Mesothelial cell of epicardium (in vitro differentiated cells): ENCODE measurements at regions not wholly inside any gene's neighbourhood (a gene's known extent, or its start where the extent isn't known, plus 50 kb on each side); places are given as distances from the start of the nearest gene placed in this dataset.

Source experiments
- DNase-seq, 2 experiments: peaks; one replicate each; pipeline ENCODE4 v3.0.0; 2021; ENCODE audit warnings: low spot score in 2 of 2; ENCODE audit not compliant: unreplicated experiment in 2 of 2
- H3K27ac Mint-ChIP-seq: 2 replicates; pipeline ENCODE4 v1.8.0; 2021; ENCODE audit warnings: mixed read lengths
- H3K27me3 Mint-ChIP-seq: 2 replicates; pipeline ENCODE4 v1.8.0; 2021; ENCODE audit warnings: low read depth, mixed read lengths
- H3K36me3 Mint-ChIP-seq: 2 replicates; pipeline ENCODE4 v1.8.0; 2021; ENCODE audit warnings: mixed read lengths
- H3K4me1 Mint-ChIP-seq: 2 replicates; pipeline ENCODE4 v1.8.0; 2021; ENCODE audit warnings: mixed read lengths
- H3K4me3 Mint-ChIP-seq: 2 replicates; pipeline ENCODE4 v1.8.0; 2021; ENCODE audit warnings: mild to moderate bottlenecking, moderate library complexity, mixed read lengths
- H3K9me3 Mint-ChIP-seq: 2 replicates; pipeline ENCODE4 v1.8.0; 2021; ENCODE audit warnings: mixed read lengths
- CTCF ChIP-seq: fragments of 200-600 bp; sonication (generic); IDR thresholded peaks from one replicate; pipeline ENCODE4 v1.5.0; 2021; ENCODE audit warnings: antibody characterized with exemption; ENCODE audit not compliant: unreplicated experiment

GRCh38 chr5:68911840-68912690 is 181.7 kb upstream of the SLC30A5 start:
- DNase-seq, result no peak
- Mint-ChIP-seq H3K27ac (no peak overlapping the region), H3K4me3 (no peak overlapping the region), H3K9me3 (no peaks in the 10 kb centered on the region), H3K36me3 (no peaks in the 10 kb centered on the region), H3K4me1 (no peaks in the 10 kb centered on the region), H3K27me3 (no peaks in the 10 kb centered on the region)
- no peak for TF ChIP-seq CTCF

- Mint-ChIP-seq H3K4me3 (no peak overlapping the region), H3K27me3 (no peaks in the 10 kb centered on the region), H3K36me3 (no peaks in the 10 kb centered on the region), H3K27ac (no peak overlapping the region), H3K9me3 (peaks cover 14% of the 10 kb centered on the region), H3K4me1 (no peaks in the 10 kb centered on the region)
- no peak for TF ChIP-seq CTCF
- DNase-seq, result no peak
Observed at GRCh38 chr5:68915079-68915478, 178.7 kb upstream of the SLC30A5 start.

GRCh38 chr5:68918306-68918705 is 175.5 kb upstream of the SLC30A5 start:
- Mint-ChIP-seq H3K4me1 (no peaks in the 10 kb centered on the region), H3K4me3 (no peak overlapping the region), H3K36me3 (no peaks in the 10 kb centered on the region), H3K27ac (no peak overlapping the region), H3K9me3 (peaks cover 14% of the 10 kb centered on the region), H3K27me3 (no peaks in the 10 kb centered on the region)
- no peak for DNase-seq
- TF ChIP-seq CTCF, result no peak

GRCh38 chr5:68919988-68920490 is 173.8 kb upstream of the SLC30A5 start:
- Mint-ChIP-seq H3K27ac (no peak overlapping the region), H3K9me3 (peaks cover 14% of the 10 kb centered on the region), H3K4me3 (no peak overlapping the region), H3K36me3 (no peaks in the 10 kb centered on the region), H3K27me3 (no peaks in the 10 kb centered on the region), H3K4me1 (peaks cover 7% of the 10 kb centered on the region)
- no peak for TF ChIP-seq CTCF
- no peak for DNase-seq

GRCh38 chr5:68920888-68921287 is 172.9 kb upstream of the SLC30A5 start:
- no peak overlapping the region for H3K4me3 Mint-ChIP-seq
- peaks cover 14% of the 10 kb centered on the region for H3K9me3 Mint-ChIP-seq
- H3K4me1 Mint-ChIP-seq, result peaks cover 7% of the 10 kb centered on the region
- no peak for DNase-seq
- no peaks in the 10 kb centered on the region for H3K36me3 Mint-ChIP-seq
- TF ChIP-seq CTCF, result no peak
- no peaks in the 10 kb centered on the region for H3K27me3 Mint-ChIP-seq
- no peak overlapping the region for H3K27ac Mint-ChIP-seq
